HepG2 (cell line): ENCODE measurements at regions not wholly inside any gene's neighbourhood (a gene's known extent, or its start where the extent isn't known, plus 50 kb on each side); places are given as distances from the start of the nearest gene placed in this dataset.

ENCODE experiments used
- ARNTL ChIP-seq: sonication (generic); formaldehyde crosslinking; IDR thresholded peaks from 2 replicates; pipeline ENCODE4 v1.4.0; 2020; ENCODE audit warnings: mild to moderate bottlenecking, missing genetic modification reagents
- ATF7-NPFF ChIP-seq: sonication (generic); formaldehyde crosslinking; IDR thresholded peaks from 2 replicates; pipeline ENCODE4 v1.8.1; 2023; ENCODE audit warnings: mild to moderate bottlenecking, low read depth, missing genetic modification reagents, moderate library complexity
- DR1 ChIP-seq: sonication (generic); formaldehyde crosslinking; IDR thresholded peaks from 2 replicates; pipeline ENCODE4 v1.8.0; 2021; ENCODE audit warnings: mild to moderate bottlenecking, missing genetic modification reagents, inconsistent platforms
- DRAP1 ChIP-seq: IDR thresholded peaks from 2 replicates; pipeline ENCODE4 v1.6.1; 2016; ENCODE audit warnings: missing genetic modification reagents, missing compliant biosample characterization
- GATAD1 ChIP-seq: IDR thresholded peaks from 2 replicates; pipeline ENCODE4 v1.6.1; 2016; ENCODE audit warnings: missing genetic modification reagents, missing compliant biosample characterization
- GMEB2 ChIP-seq: IDR thresholded peaks from 2 replicates; pipeline ENCODE4 v1.6.1; 2016; ENCODE audit warnings: missing biosample characterization, missing genetic modification reagents, low read depth
- HNRNPK ChIP-seq: fragments of 200-400 bp; formaldehyde crosslinking; IDR thresholded peaks from 2 replicates; pipeline ENCODE4 v1.6.1; 2018; ENCODE audit warnings: low read length, low read depth, moderate library complexity, mild to moderate bottlenecking; ENCODE audit not compliant: poor library complexity, severe bottlenecking
- JUN ChIP-seq: sonication (generic); formaldehyde crosslinking; IDR thresholded peaks from 2 replicates; pipeline ENCODE4 v1.4.0; 2020; ENCODE audit warnings: mild to moderate bottlenecking, missing genetic modification reagents
- ONECUT2 ChIP-seq: sonication (generic); formaldehyde crosslinking; IDR thresholded peaks from 2 replicates; pipeline ENCODE4 v1.4.0; 2020; ENCODE audit warnings: missing genetic modification reagents
- PAWR ChIP-seq: sonication (generic); formaldehyde crosslinking; IDR thresholded peaks from 2 replicates; pipeline ENCODE4 v1.4.0; 2020; ENCODE audit warnings: missing genetic modification reagents, mild to moderate bottlenecking, borderline replicate concordance
- PHF8 ChIP-seq: sonication (generic); formaldehyde crosslinking; IDR thresholded peaks from 2 replicates; pipeline ENCODE4 v1.5.0; 2020; ENCODE audit warnings: missing genetic modification reagents
- SMAD3 ChIP-seq: sonication (generic); formaldehyde crosslinking; IDR thresholded peaks from 2 replicates; pipeline ENCODE4 v1.4.0; 2020; ENCODE audit warnings: missing genetic modification reagents
- SPEN ChIP-seq: sonication (generic); formaldehyde crosslinking; IDR thresholded peaks from 2 replicates; pipeline ENCODE4 v1.5.1; 2020; ENCODE audit warnings: low read depth, mild to moderate bottlenecking, missing genetic modification reagents
- TFDP2 ChIP-seq: sonication (generic); formaldehyde crosslinking; IDR thresholded peaks from 2 replicates; pipeline ENCODE4 v1.4.0; 2020; ENCODE audit warnings: missing genetic modification reagents
- ZFP90 ChIP-seq: sonication (generic); formaldehyde crosslinking; IDR thresholded peaks from 2 replicates; pipeline ENCODE4 v1.8.0; 2022; ENCODE audit warnings: missing genetic modification reagents, mild to moderate bottlenecking, inconsistent platforms, borderline replicate concordance
- ZNF207 ChIP-seq: fragments of 450-650 bp; IDR thresholded peaks from 2 replicates; pipeline ENCODE4 v1.6.1; 2016; ENCODE audit warnings: antibody characterized with exemption, borderline replicate concordance
- ZNF460 ChIP-seq: sonication (generic); formaldehyde crosslinking; IDR thresholded peaks from 2 replicates; pipeline ENCODE4 v1.5.1; 2020; ENCODE audit warnings: missing genetic modification reagents, mild to moderate bottlenecking, borderline replicate concordance
- ZNF513 ChIP-seq: sonication (generic); formaldehyde crosslinking; conservative IDR thresholded peaks from 2 replicates; pipeline ENCODE4 v1.5.0; 2020; ENCODE audit warnings: missing genetic modification reagents
- ZNF547 ChIP-seq: sonication (generic); formaldehyde crosslinking; IDR thresholded peaks from 2 replicates; pipeline ENCODE4 v1.5.1; 2020; ENCODE audit warnings: mild to moderate bottlenecking, missing genetic modification reagents
- ZNF569 ChIP-seq: sonication (generic); formaldehyde crosslinking; IDR thresholded peaks from 2 replicates; pipeline ENCODE4 v1.5.0; 2020; ENCODE audit warnings: mild to moderate bottlenecking, missing genetic modification reagents, moderate library complexity, borderline replicate concordance
- ZNF577 ChIP-seq: sonication (generic); formaldehyde crosslinking; IDR thresholded peaks from 2 replicates; pipeline ENCODE4 v1.4.0; 2020; ENCODE audit warnings: mild to moderate bottlenecking, low read depth, missing genetic modification reagents, borderline replicate concordance
- ZNF772 ChIP-seq: sonication (generic); formaldehyde crosslinking; IDR thresholded peaks from 2 replicates; pipeline ENCODE4 v1.5.0; 2020; ENCODE audit warnings: mild to moderate bottlenecking, missing genetic modification reagents

- TF ChIP-seq TFDP2 (CRISPR knock-in tag): no peak
- 0 out of 2 replicates have a peak, but pooled peaks have one; percentile 18 for TF ChIP-seq ZFP90 (CRISPR knock-in tag)
- TF ChIP-seq DRAP1 (CRISPR knock-in tag): no peak
- no peak for TF ChIP-seq ATF7-NPFF (CRISPR knock-in tag)
- TF ChIP-seq ONECUT2 (CRISPR knock-in tag): no peak
- no peak for TF ChIP-seq ZNF569 (CRISPR knock-in tag)
- no peak for TF ChIP-seq PAWR (CRISPR knock-in tag)
- no peak for TF ChIP-seq JUN (CRISPR knock-in tag)
- TF ChIP-seq SMAD3 (CRISPR knock-in tag): no peak
- no peak for TF ChIP-seq DR1 (CRISPR knock-in tag)
- no peak for TF ChIP-seq SPEN (CRISPR knock-in tag)
- TF ChIP-seq ZNF577 (CRISPR knock-in tag): no peak
- no peak for TF ChIP-seq ZNF772
- TF ChIP-seq HNRNPK: no peak
- no peak for TF ChIP-seq GMEB2 (CRISPR knock-in tag)
- TF ChIP-seq ZNF547 (CRISPR knock-in tag): no peak
- no peak for TF ChIP-seq ZNF207
- no peak for TF ChIP-seq GATAD1 (CRISPR knock-in tag)
- TF ChIP-seq ZNF460 (CRISPR knock-in tag): no peak
- TF ChIP-seq ZNF513: no peak
- no peak for TF ChIP-seq ARNTL (CRISPR knock-in tag)
- TF ChIP-seq PHF8 (CRISPR knock-in tag): no peak
Observed at GRCh38 chr2:43157506-43158246, 68.7 kb downstream of the ZFP36L2 start (continued).
